Neural cell (in vitro differentiated cells): ENCODE measurements at regions not wholly inside any gene's neighbourhood (a gene's known extent, or its start where the extent isn't known, plus 50 kb on each side); places are given as distances from the start of the nearest gene placed in this dataset.

ENCODE experiments used
- H2AFZ ChIP-seq: fragments of 200-600, 300-800 bp; sonication (generic), shearing (Covaris generic); 2 replicates; pipeline ENCODE4 v1.6.0; 2014; ENCODE audit warnings: low read depth, mild to moderate bottlenecking, antibody characterized with exemption, low read length, moderate library complexity
- H3F3A ChIP-seq: fragments of 200-600 bp; shearing (Covaris generic); 2 replicates; pipeline ENCODE4 v1.6.1; 2016; ENCODE audit warnings: mild to moderate bottlenecking, moderate library complexity, mixed read lengths, antibody characterized with exemption, low read length; ENCODE audit not compliant: insufficient read depth, poor library complexity, severe bottlenecking
- H3K27ac ChIP-seq: fragments of 200-600, 300-800 bp; sonication (generic), shearing (Covaris generic); 2 replicates; pipeline ENCODE4 v1.5.1; 2014; ENCODE audit warnings: mild to moderate bottlenecking, low read length, moderate library complexity
- H3K27me3 ChIP-seq: fragments of 300-800, 200-600 bp; sonication (generic), shearing (Covaris generic); 2 replicates; pipeline ENCODE4 v1.6.0; 2014; ENCODE audit warnings: mild to moderate bottlenecking, low read depth, low read length, moderate library complexity; ENCODE audit not compliant: insufficient read depth
- H3K36me3 ChIP-seq: fragments of 300-800, 200-600 bp; sonication (generic), shearing (Covaris generic); 2 replicates; pipeline ENCODE4 v1.5.1; 2014; ENCODE audit warnings: mild to moderate bottlenecking, antibody characterized with exemption, low read length, moderate library complexity; ENCODE audit not compliant: insufficient read depth
- H3K4me2 ChIP-seq: fragments of 300-800, 200-600 bp; sonication (generic), shearing (Covaris generic); 2 replicates; pipeline ENCODE4 v1.6.0; 2014; ENCODE audit warnings: mild to moderate bottlenecking, low read length
- H3K4me3 ChIP-seq: fragments of 300-800, 200-600 bp; sonication (generic), shearing (Covaris generic); 2 replicates; pipeline ENCODE4 v1.5.1; 2014; ENCODE audit warnings: mild to moderate bottlenecking, low read length, moderate library complexity
- H3K79me2 ChIP-seq: fragments of 200-600 bp; shearing (Covaris generic); replicated peaks from 2 replicates; pipeline ENCODE4 v1.6.0; 2014; ENCODE audit warnings: mild to moderate bottlenecking, low read length, moderate library complexity; ENCODE audit not compliant: insufficient read depth
- H3K9ac ChIP-seq: fragments of 300-800, 200-600 bp; sonication (generic), shearing (Covaris generic); 2 replicates; pipeline ENCODE4 v1.6.1; 2016; ENCODE audit warnings: mild to moderate bottlenecking, low read length, mixed read lengths
- H3K9me2 ChIP-seq: fragments of 200-600 bp; shearing (Covaris generic); 2 replicates; pipeline ENCODE4 v1.6.1; 2016; ENCODE audit warnings: mild to moderate bottlenecking, low read length, mixed read lengths; ENCODE audit not compliant: insufficient read depth
- H3K9me3 ChIP-seq: fragments of 200-600, 300-800 bp; sonication (generic), shearing (Covaris generic); 2 replicates; pipeline ENCODE4 v1.6.1; 2016; ENCODE audit warnings: mild to moderate bottlenecking, mixed run types, low read length, moderate library complexity, mixed read lengths
- H4K20me1 ChIP-seq: fragments of 200-600 bp; shearing (Covaris generic); 2 replicates; pipeline ENCODE4 v1.6.1; 2016; ENCODE audit warnings: mild to moderate bottlenecking, mixed run types; ENCODE audit not compliant: insufficient read depth
- EP300 ChIP-seq: fragments of 450-650 bp; conservative IDR thresholded peaks from 2 replicates; pipeline ENCODE4 v1.6.1; 2014; ENCODE audit warnings: antibody characterized with exemption, mild to moderate bottlenecking, moderate library complexity; ENCODE audit not compliant: poor library complexity, severe bottlenecking
- EZH2 ChIP-seq: fragments of 200-600, 300-800 bp; shearing (Covaris generic), sonication (generic); IDR thresholded peaks from 2 replicates; pipeline ENCODE4 v1.6.1; 2014; ENCODE audit warnings: antibody characterized with exemption, low read length, borderline replicate concordance, mild to moderate bottlenecking; ENCODE audit not compliant: insufficient read depth, poor library complexity, severe bottlenecking
- MXI1 ChIP-seq: fragments of 450-650 bp; conservative IDR thresholded peaks from 2 replicates; pipeline ENCODE4 v1.6.1; 2014; ENCODE audit warnings: antibody characterized with exemption, mild to moderate bottlenecking; ENCODE audit not compliant: poor library complexity, severe bottlenecking
- POLR2AphosphoS5 ChIP-seq: IDR thresholded peaks from 2 replicates; pipeline ENCODE4 v1.6.1; 2012
- RAD21 ChIP-seq: fragments of 450-650 bp; conservative IDR thresholded peaks from 2 replicates; pipeline ENCODE4 v1.6.1; 2014; ENCODE audit warnings: antibody characterized with exemption, mild to moderate bottlenecking, moderate library complexity
- REST ChIP-seq: IDR thresholded peaks from 2 replicates; pipeline ENCODE4 v1.6.1; 2012; ENCODE audit warnings: borderline replicate concordance
- SMC3 ChIP-seq: fragments of 450-650 bp; conservative IDR thresholded peaks from 2 replicates; pipeline ENCODE4 v1.6.1; 2014; ENCODE audit warnings: antibody characterized with exemption, mild to moderate bottlenecking, moderate library complexity; ENCODE audit not compliant: poor library complexity
- TAF1 ChIP-seq: IDR thresholded peaks from 2 replicates; pipeline ENCODE4 v1.6.1; 2012; ENCODE audit warnings: low read depth
- TF ChIP-seq, protein P1 (sequence below): fragments of 450-650 bp; IDR thresholded peaks from 2 replicates; pipeline ENCODE4 v1.5.1; 2014; ENCODE audit warnings: antibody characterized with exemption, mild to moderate bottlenecking, moderate library complexity; ENCODE audit not compliant: poor library complexity, severe bottlenecking

DNA sequence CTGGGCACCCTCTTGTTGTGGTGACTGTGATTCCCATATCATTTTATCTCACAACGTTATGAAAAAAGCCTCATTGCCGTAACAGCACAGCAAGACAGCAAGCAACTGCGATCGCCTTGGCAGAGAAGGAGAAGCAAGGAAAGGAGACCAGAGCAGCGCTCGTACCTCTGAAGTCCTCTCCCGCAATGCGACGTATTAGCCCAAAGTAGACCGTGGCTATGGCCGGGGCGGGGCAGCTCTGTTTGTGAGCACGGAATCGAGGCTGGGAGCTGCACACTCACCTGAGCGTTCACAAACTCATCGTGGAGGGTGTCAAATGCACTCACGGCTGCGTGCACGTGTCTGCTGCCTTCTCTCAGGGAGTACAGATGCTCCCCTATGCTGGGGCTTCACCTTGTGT, 76.1 kb downstream of the YTHDF1 start:
- no peak for TF ChIP-seq EZH2
- no peak for TF ChIP-seq TAF1
- no peak for TF ChIP-seq REST
- TF ChIP-seq EP300 = no peak
- TF ChIP-seq MXI1 = no peak
- no peak for TF ChIP-seq SMC3
- TF ChIP-seq, protein P1, sequence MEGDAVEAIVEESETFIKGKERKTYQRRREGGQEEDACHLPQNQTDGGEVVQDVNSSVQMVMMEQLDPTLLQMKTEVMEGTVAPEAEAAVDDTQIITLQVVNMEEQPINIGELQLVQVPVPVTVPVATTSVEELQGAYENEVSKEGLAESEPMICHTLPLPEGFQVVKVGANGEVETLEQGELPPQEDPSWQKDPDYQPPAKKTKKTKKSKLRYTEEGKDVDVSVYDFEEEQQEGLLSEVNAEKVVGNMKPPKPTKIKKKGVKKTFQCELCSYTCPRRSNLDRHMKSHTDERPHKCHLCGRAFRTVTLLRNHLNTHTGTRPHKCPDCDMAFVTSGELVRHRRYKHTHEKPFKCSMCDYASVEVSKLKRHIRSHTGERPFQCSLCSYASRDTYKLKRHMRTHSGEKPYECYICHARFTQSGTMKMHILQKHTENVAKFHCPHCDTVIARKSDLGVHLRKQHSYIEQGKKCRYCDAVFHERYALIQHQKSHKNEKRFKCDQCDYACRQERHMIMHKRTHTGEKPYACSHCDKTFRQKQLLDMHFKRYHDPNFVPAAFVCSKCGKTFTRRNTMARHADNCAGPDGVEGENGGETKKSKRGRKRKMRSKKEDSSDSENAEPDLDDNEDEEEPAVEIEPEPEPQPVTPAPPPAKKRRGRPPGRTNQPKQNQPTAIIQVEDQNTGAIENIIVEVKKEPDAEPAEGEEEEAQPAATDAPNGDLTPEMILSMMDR = no peak
- TF ChIP-seq POLR2AphosphoS5 = no peak
- TF ChIP-seq RAD21 = no peak
- no peaks in the 10 kb centered on the region for H3K9me2 ChIP-seq
- H3K4me3 ChIP-seq = no peak overlapping the region
- no peak overlapping the region for H2AFZ ChIP-seq
- H3K9me3 ChIP-seq = no peaks in the 10 kb centered on the region
- H3K27ac ChIP-seq = no peak overlapping the region
- no peaks in the 10 kb centered on the region for H3K79me2 ChIP-seq
- no peaks in the 10 kb centered on the region for H3K27me3 ChIP-seq
- no peaks in the 10 kb centered on the region for H4K20me1 ChIP-seq
- no peak overlapping the region for H3K9ac ChIP-seq
- H3F3A ChIP-seq = no peaks in the 10 kb centered on the region
- H3K4me2 ChIP-seq = no peak overlapping the region
- no peaks in the 10 kb centered on the region for H3K36me3 ChIP-seq

- Histone ChIP-seq H3K9me2 (no peaks in the 10 kb centered on the region), H3K9me3 (no peaks in the 10 kb centered on the region), H3K27me3 (no peaks in the 10 kb centered on the region), H3K4me3 (no peak overlapping the region), H3K4me2 (no peak overlapping the region), H3K27ac (no peak overlapping the region), H3F3A (no peaks in the 10 kb centered on the region), H3K79me2 (no peaks in the 10 kb centered on the region), H2AFZ (no peak overlapping the region), H3K36me3 (no peaks in the 10 kb centered on the region), H4K20me1 (no peaks in the 10 kb centered on the region), H3K9ac (no peak overlapping the region)
- TF ChIP-seq REST (no peak), TAF1 (no peak), EP300 (no peak), EZH2 (no peak), SMC3 (no peak), MXI1 (no peak), RAD21 (no peak), POLR2AphosphoS5 (no peak)
- TF ChIP-seq, protein P1 = no peak
Measured at GRCh38 chr20:63139356-63139755, 76.6 kb downstream of the YTHDF1 start.
